GM12878 (cell line): ENCODE measurements at regions not wholly inside any gene's neighbourhood (a gene's known extent, or its start where the extent isn't known, plus 50 kb on each side); places are given as distances from the start of the nearest gene placed in this dataset.

ENCODE experiments used
- CBX5 ChIP-seq: sonication (generic); IDR thresholded peaks from 2 replicates; pipeline ENCODE4 v1.6.1; 2016; ENCODE audit warnings: low read depth, moderate library complexity, mild to moderate bottlenecking, inconsistent platforms
- EGR1 ChIP-seq, 2 experiments: IDR thresholded peaks; 1 replicate in 1 of 2; 2 replicates in 1 of 2; pipeline ENCODE4 v1.6.1; 2011 to 2012; ENCODE audit warnings: low read depth in 2 of 2, low read length in 2 of 2, borderline replicate concordance in 1 of 2, mild to moderate bottlenecking in 1 of 2, moderate library complexity in 1 of 2
- GABPA ChIP-seq: IDR thresholded peaks from 2 replicates; pipeline ENCODE4 v1.6.1; 2014; ENCODE audit warnings: antibody characterized with exemption, low read depth, mild to moderate bottlenecking, inconsistent platforms
- KAT2A ChIP-seq: conservative IDR thresholded peaks from 2 replicates; pipeline ENCODE4 v1.6.1; 2011; ENCODE audit warnings: low read depth, low read length; ENCODE audit not compliant: control insufficient read depth
- MXI1 ChIP-seq: fragments of 150-350 bp; IDR thresholded peaks from 2 replicates; pipeline ENCODE4 v1.6.1; 2011; ENCODE audit warnings: low read depth, mild to moderate bottlenecking, inconsistent platforms, low read length, improper control_type of control experiment
- PML ChIP-seq: IDR thresholded peaks from 2 replicates; pipeline ENCODE4 v1.6.1; 2012; ENCODE audit warnings: low read length, inconsistent platforms
- POLR2A ChIP-seq: IDR thresholded peaks from 2 replicates; pipeline ENCODE4 v1.6.1; 2011; ENCODE audit warnings: low read depth, mild to moderate bottlenecking, low read length
- SMAD1 ChIP-seq: fragments of 450-650 bp; IDR thresholded peaks from 2 replicates; pipeline ENCODE4 v1.6.1; 2018; ENCODE audit warnings: mild to moderate bottlenecking, low read depth; ENCODE audit not compliant: partially characterized antibody
- TF ChIP-seq, protein P1 (sequence below): IDR thresholded peaks from 2 replicates; pipeline ENCODE4 v1.6.1; 2012; ENCODE audit warnings: mild to moderate bottlenecking, low read depth, low read length
- TF ChIP-seq, protein P2 (sequence below): IDR thresholded peaks from 2 replicates; pipeline ENCODE4 v1.6.1; 2012; ENCODE audit warnings: low read length, inconsistent platforms

DNA sequence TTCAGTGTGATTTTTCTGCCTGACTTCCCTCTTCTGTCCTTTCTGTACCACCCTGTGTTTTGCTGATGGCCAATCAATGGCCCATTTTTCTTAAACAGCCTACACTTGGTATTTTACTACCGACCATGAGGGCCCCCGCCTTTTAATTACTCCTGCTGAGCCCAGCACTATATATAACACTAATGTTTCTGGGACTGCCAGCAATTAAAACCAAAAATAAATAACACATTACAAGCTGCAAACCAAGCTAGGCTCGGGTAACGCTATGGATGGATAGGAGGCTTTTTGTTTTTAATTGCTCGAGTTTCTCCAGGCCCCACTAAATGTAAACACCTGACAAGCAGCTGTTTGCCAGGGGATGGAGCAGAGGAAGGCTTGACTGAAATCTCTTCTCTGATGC lies 915.4 kb upstream of the AUTS2 start:
- TF ChIP-seq, protein P1, sequence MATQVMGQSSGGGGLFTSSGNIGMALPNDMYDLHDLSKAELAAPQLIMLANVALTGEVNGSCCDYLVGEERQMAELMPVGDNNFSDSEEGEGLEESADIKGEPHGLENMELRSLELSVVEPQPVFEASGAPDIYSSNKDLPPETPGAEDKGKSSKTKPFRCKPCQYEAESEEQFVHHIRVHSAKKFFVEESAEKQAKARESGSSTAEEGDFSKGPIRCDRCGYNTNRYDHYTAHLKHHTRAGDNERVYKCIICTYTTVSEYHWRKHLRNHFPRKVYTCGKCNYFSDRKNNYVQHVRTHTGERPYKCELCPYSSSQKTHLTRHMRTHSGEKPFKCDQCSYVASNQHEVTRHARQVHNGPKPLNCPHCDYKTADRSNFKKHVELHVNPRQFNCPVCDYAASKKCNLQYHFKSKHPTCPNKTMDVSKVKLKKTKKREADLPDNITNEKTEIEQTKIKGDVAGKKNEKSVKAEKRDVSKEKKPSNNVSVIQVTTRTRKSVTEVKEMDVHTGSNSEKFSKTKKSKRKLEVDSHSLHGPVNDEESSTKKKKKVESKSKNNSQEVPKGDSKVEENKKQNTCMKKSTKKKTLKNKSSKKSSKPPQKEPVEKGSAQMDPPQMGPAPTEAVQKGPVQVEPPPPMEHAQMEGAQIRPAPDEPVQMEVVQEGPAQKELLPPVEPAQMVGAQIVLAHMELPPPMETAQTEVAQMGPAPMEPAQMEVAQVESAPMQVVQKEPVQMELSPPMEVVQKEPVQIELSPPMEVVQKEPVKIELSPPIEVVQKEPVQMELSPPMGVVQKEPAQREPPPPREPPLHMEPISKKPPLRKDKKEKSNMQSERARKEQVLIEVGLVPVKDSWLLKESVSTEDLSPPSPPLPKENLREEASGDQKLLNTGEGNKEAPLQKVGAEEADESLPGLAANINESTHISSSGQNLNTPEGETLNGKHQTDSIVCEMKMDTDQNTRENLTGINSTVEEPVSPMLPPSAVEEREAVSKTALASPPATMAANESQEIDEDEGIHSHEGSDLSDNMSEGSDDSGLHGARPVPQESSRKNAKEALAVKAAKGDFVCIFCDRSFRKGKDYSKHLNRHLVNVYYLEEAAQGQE: no peak
- TF ChIP-seq CBX5 (no peak), MXI1 (no peak), PML (no peak), POLR2A (no peak), EGR1 (IDR thresholded peaks at IDR 0.05; ENCODE audit: borderline replicate concordance in 1 of 2, low read depth in 2 of 2, low read length in 2 of 2) (no peak), SMAD1 (no peak), KAT2A (no peak), GABPA (no peak)
- TF ChIP-seq, protein P2, sequence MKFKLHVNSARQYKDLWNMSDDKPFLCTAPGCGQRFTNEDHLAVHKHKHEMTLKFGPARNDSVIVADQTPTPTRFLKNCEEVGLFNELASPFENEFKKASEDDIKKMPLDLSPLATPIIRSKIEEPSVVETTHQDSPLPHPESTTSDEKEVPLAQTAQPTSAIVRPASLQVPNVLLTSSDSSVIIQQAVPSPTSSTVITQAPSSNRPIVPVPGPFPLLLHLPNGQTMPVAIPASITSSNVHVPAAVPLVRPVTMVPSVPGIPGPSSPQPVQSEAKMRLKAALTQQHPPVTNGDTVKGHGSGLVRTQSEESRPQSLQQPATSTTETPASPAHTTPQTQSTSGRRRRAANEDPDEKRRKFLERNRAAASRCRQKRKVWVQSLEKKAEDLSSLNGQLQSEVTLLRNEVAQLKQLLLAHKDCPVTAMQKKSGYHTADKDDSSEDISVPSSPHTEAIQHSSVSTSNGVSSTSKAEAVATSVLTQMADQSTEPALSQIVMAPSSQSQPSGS: no peak
